PFSK-1 (cell line): ENCODE measurements at regions not wholly inside any gene's neighbourhood (a gene's known extent, or its start where the extent isn't known, plus 50 kb on each side); places are given as distances from the start of the nearest gene placed in this dataset.

ENCODE experiments used
- FOXP2 ChIP-seq: optimal IDR thresholded peaks from 2 replicates; pipeline ENCODE3; 2011; ENCODE audit warnings: borderline replicate concordance, control low read depth, inconsistent platforms; ENCODE audit not compliant: insufficient read depth; ENCODE audit errors: extremely low read length, extremely low read depth
- POLR2AphosphoS5 ChIP-seq: IDR thresholded peaks from 2 replicates; pipeline ENCODE4 v1.6.1; 2012; ENCODE audit warnings: low read depth, mild to moderate bottlenecking, control low read depth, low read length, moderate library complexity
- SIN3A ChIP-seq: IDR thresholded peaks from 2 replicates; pipeline ENCODE4 v1.6.1; 2012; ENCODE audit warnings: mild to moderate bottlenecking, low read length, moderate library complexity, borderline replicate concordance; ENCODE audit not compliant: insufficient read depth
- TAF1 ChIP-seq: IDR thresholded peaks from 2 replicates; pipeline ENCODE4 v1.6.1; 2012; ENCODE audit warnings: low read length, control low read depth, borderline replicate concordance; ENCODE audit not compliant: insufficient read depth
- TF ChIP-seq, protein P1 (sequence below), 2 experiments: IDR thresholded peaks; 2 replicates each; pipeline versions ENCODE4 v1.6.1 to v1.8.0; 2011 to 2012; ENCODE audit warnings: low read depth in 2 of 2, low read length in 2 of 2, control low read depth in 1 of 2, inconsistent platforms in 1 of 2, mild to moderate bottlenecking in 1 of 2, moderate library complexity in 1 of 2; ENCODE audit not compliant: insufficient read depth in 1 of 2

DNA sequence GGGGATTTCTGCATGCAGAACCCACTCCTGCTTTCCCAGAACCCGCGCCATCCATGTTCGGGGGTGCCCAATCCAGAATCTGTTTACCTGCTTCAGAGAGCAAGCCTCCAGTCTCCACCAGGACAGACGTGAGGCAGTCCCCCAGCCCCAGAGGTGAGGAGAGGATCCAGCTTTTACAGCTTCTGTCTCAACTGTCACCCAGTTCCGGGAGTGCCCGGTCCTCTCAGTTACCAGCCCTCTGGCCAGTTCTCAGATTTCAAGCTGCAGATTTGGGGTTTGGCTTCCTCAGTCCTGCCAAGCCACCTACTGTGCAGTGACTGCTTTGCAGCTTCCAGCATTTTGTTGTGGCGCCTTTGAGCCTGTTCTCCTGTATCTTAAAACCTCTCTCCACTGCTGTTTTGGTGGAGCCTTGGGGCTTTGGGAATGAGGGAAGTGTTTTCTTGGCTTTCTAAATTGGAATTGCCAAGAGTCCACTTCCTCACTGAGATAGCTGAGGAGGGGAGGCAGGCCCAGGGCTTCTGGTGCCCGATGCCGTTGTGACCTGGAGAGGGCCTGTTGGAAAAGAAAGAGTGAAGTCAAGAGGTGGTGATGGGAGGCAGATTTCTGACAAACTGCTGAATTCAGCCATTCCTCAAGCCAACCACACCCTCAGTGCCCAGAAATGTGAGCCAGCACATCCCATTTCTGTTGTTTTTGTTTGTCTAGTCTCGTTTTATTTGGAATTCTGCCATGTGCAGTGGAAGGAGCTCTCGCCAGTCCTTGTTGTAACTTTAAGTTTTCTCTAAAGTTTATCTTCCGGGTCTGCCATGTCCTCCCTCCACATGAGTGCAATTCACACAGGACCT, 513.4 kb downstream of the TBC1D22A start:
- TF ChIP-seq, protein P1, sequence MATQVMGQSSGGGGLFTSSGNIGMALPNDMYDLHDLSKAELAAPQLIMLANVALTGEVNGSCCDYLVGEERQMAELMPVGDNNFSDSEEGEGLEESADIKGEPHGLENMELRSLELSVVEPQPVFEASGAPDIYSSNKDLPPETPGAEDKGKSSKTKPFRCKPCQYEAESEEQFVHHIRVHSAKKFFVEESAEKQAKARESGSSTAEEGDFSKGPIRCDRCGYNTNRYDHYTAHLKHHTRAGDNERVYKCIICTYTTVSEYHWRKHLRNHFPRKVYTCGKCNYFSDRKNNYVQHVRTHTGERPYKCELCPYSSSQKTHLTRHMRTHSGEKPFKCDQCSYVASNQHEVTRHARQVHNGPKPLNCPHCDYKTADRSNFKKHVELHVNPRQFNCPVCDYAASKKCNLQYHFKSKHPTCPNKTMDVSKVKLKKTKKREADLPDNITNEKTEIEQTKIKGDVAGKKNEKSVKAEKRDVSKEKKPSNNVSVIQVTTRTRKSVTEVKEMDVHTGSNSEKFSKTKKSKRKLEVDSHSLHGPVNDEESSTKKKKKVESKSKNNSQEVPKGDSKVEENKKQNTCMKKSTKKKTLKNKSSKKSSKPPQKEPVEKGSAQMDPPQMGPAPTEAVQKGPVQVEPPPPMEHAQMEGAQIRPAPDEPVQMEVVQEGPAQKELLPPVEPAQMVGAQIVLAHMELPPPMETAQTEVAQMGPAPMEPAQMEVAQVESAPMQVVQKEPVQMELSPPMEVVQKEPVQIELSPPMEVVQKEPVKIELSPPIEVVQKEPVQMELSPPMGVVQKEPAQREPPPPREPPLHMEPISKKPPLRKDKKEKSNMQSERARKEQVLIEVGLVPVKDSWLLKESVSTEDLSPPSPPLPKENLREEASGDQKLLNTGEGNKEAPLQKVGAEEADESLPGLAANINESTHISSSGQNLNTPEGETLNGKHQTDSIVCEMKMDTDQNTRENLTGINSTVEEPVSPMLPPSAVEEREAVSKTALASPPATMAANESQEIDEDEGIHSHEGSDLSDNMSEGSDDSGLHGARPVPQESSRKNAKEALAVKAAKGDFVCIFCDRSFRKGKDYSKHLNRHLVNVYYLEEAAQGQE (IDR thresholded peaks at IDR 0.05; ENCODE audit: insufficient read depth in 1 of 2, low read depth in 2 of 2, low read length in 2 of 2): no peak
- TF ChIP-seq TAF1: no peak
- TF ChIP-seq POLR2AphosphoS5: no peak
- no peak for TF ChIP-seq FOXP2
- TF ChIP-seq SIN3A: no peak

DNA sequence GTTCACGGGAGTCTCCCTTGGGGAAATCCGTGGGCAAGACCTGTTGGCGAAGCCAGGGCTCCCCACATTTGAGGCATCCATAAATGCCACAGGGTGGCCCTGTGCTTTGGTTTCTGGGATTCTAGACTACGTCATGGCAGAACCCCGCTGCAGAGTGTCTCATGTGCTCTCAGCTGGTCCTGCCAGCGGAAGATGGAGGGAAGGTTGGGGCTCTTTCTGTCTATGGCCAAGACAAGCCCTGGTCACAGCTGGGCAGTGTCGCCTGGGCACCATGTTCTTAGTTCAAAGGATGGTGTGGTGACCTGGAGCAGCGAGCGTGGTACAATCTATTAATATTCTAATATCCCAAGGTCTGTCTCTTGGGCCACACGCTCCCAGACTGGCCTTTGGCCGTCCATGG, 511.7 kb downstream of the TBC1D22A start:
- TF ChIP-seq TAF1: no peak
- TF ChIP-seq POLR2AphosphoS5: no peak
- TF ChIP-seq, protein P1 (IDR thresholded peaks at IDR 0.05; ENCODE audit: insufficient read depth in 1 of 2, low read depth in 2 of 2, low read length in 2 of 2): no peak
- TF ChIP-seq SIN3A: no peak
- no peak for TF ChIP-seq FOXP2

DNA sequence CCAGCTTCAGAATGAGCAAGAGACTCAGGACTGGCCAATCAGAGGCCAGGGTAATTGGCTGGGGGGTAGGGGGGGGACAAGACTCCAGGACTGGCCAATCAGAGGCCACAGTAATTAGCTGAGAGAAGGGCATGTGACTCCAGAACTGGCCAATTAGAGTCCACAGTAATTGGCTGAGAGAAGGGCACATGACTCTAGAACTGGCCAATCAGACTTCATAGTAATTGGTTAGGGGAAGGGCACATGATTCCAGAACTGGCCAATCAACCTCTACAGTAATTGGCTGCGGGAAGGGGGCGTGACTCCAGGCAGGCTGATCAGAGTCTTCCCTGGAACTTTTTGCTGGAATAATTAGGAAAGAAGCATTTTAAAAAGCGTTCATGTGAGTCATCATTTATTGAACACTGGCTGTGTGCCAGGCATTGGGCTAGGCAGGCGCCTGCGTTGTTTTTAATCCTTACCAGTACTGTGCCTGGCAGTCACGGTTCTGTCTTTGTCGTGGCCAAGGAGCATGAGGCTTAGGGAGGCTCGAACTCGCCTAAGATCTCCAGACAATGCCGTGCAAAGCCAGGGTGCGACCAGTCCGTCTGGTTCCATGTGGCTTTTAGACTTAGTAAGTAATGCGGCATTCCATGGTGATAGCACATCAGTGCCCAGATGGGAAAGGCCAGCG, 508.1 kb downstream of the TBC1D22A start:
- TF ChIP-seq TAF1: no peak
- TF ChIP-seq FOXP2: no peak
- no peak for TF ChIP-seq SIN3A
- TF ChIP-seq, protein P1 (IDR thresholded peaks at IDR 0.05; ENCODE audit: insufficient read depth in 1 of 2, low read depth in 2 of 2, low read length in 2 of 2): no peak
- no peak for TF ChIP-seq POLR2AphosphoS5

DNA sequence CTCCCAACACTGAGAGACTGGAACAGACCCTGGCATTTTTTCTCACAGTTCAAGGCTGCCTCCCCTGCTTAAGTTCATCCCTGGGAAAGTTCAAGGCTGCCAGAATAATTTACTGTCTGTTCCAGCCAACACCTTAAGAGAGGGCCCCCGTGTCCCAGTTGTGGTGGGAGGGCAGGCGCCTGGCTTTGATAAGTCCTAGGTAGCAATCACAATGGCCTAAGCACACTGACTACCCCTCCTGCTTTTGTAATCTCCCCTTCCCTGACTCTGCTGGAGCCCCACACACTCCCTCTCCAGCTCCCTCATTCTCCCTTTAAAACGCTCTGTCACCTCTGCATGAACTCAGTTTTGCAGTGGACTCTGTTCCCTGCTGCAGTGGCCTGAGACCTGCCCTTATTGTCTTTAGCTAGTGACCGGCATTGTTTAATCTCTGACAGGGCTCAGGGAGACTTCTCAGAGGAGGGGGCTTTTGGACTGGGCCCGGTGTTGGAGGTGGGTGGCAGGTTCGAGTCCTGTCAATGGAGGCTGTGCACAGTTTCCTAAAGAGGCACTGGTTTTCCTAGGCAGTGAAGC, 507.2 kb downstream of the TBC1D22A start:
- TF ChIP-seq FOXP2 (no peak), POLR2AphosphoS5 (no peak), SIN3A (no peak), TAF1 (no peak)
- TF ChIP-seq, protein P1 (IDR thresholded peaks at IDR 0.05; ENCODE audit: insufficient read depth in 1 of 2, low read depth in 2 of 2, low read length in 2 of 2): no peak
